Neutrophil (primary cell): ENCODE measurements at regions not wholly inside any gene's neighbourhood (a gene's known extent, or its start where the extent isn't known, plus 50 kb on each side); places are given as distances from the start of the nearest gene placed in this dataset.
"Not testable (repeated sequence)": the region's sequence is repeated elsewhere in the genome, so short reads cannot be mapped to it uniquely, and the experiment has no call there.

ENCODE experiments used
- H3K27ac ChIP-seq: fragments of 200-600 bp; sonication (generic); 2 replicates; pipeline ENCODE4 v1.5.1; 2016; ENCODE audit warnings: mild to moderate bottlenecking, moderate library complexity
- H3K27me3 ChIP-seq: fragments of 200-600 bp; sonication (generic); 2 replicates; pipeline ENCODE4 v1.6.0; 2016; ENCODE audit warnings: mild to moderate bottlenecking
- H3K36me3 ChIP-seq: fragments of 200-600 bp; sonication (generic); 2 replicates; pipeline ENCODE4 v1.5.1; 2017
- H3K4me1 ChIP-seq, 2 experiments: fragments of 200-600 bp in 1 of 2; sonication (generic) in 1 of 2; 1 replicate in 1 of 2; 2 replicates in 1 of 2; pipeline versions ENCODE4 v1.5.1 to v1.6.1; 2013 to 2016; ENCODE audit warnings: low read depth in 1 of 2, low read length in 1 of 2, mild to moderate bottlenecking in 1 of 2, moderate library complexity in 1 of 2; ENCODE audit not compliant: control insufficient read depth in 1 of 2, insufficient read depth in 1 of 2
- H3K4me3 ChIP-seq, 2 experiments: fragments of 200-600 bp in 1 of 2; sonication (generic) in 1 of 2; 1 replicate in 1 of 2; 2 replicates in 1 of 2; pipeline ENCODE4 v1.5.1; 2013 to 2016; ENCODE audit warnings: low read depth in 1 of 2, low read length in 1 of 2, mild to moderate bottlenecking in 1 of 2, moderate library complexity in 1 of 2
- H3K9me3 ChIP-seq: fragments of 200-600 bp; sonication (generic); 2 replicates; pipeline ENCODE4 v1.5.1; 2016
- TF ChIP-seq, protein P1 (sequence below): fragments of 200-600 bp; sonication (generic); IDR thresholded peaks from 2 replicates; pipeline ENCODE4 v1.5.1; 2016; ENCODE audit warnings: antibody characterized with exemption

DNA sequence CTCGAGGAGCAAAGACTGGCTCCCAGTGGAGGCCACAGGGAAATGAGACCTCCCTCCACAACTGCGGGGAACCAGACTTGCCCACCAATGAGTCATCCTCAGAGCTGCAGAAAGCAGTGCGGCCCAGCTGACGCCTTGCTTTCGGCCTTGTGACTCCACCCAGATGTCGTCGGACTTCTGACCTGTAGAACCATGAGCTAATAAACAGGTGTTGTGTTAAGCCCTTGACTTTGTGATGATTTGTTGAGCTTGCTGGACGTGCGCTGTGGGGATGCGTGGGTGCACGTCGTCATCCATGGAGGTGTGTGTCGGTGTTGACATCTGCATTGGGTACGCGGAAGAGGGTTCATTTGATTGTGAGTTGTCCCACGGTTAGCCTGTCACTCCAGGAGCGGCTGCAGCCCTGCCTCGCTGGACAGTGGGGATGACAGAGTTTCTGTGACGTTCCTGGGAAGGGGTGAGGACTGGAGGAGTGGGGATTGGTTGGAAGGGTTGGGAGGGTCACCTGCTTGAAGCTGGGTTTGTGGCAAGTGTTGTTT is 154.1 kb downstream of the SH3BP4 start:
- Histone ChIP-seq H3K36me3 (no peaks in the 10 kb centered on the region), H3K27me3 (no peaks in the 10 kb centered on the region), H3K4me1 (no peaks in the 10 kb centered on the region), H3K27ac (no peak overlapping the region), H3K9me3 (no peaks in the 10 kb centered on the region), H3K4me3 (no peak overlapping the region)
- TF ChIP-seq, protein P1, sequence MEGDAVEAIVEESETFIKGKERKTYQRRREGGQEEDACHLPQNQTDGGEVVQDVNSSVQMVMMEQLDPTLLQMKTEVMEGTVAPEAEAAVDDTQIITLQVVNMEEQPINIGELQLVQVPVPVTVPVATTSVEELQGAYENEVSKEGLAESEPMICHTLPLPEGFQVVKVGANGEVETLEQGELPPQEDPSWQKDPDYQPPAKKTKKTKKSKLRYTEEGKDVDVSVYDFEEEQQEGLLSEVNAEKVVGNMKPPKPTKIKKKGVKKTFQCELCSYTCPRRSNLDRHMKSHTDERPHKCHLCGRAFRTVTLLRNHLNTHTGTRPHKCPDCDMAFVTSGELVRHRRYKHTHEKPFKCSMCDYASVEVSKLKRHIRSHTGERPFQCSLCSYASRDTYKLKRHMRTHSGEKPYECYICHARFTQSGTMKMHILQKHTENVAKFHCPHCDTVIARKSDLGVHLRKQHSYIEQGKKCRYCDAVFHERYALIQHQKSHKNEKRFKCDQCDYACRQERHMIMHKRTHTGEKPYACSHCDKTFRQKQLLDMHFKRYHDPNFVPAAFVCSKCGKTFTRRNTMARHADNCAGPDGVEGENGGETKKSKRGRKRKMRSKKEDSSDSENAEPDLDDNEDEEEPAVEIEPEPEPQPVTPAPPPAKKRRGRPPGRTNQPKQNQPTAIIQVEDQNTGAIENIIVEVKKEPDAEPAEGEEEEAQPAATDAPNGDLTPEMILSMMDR: no peak

DNA sequence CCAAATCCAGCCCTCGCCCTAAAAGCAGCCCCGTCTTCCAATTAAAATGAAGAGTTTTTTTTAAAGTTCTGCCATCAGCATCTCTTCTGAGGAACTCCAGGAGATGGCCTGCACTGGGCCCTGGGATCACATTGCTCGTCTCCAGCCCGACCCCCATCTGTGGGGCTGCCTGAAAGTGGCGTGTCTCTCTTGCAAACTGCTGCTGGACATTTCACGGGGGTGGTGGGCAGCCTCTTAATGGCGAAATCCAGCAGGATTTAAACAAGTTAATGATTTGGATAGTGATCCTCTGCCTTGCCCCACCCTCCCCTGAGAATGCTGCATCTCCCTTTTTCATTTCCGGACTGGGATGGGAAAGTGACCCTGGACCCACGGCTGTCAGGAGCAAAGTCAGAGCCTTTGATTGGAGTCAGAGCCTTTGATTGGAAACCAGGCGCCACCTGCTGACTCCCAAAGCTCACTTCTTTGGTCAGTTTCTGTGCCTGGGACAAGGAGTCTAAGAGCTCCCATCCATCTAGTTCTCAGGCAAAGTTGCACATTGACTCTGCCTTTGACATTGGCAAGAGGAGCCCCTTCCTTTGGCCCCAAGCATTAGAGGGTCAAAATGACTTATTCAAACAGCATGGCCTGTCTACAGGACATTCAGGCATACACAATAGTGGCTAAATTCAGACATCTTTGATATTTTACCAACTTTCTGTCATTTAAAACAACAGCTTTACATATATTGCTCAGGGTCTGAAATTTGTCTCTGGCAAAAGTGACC is 155.2 kb downstream of the SH3BP4 start:
- no peak overlapping the region for H3K4me3 ChIP-seq
- no peaks in the 10 kb centered on the region for H3K4me1 ChIP-seq
- H3K27ac ChIP-seq: no peak overlapping the region
- no peaks in the 10 kb centered on the region for H3K9me3 ChIP-seq
- no peaks in the 10 kb centered on the region for H3K27me3 ChIP-seq
- no peaks in the 10 kb centered on the region for H3K36me3 ChIP-seq
- TF ChIP-seq, protein P1: no peak

DNA sequence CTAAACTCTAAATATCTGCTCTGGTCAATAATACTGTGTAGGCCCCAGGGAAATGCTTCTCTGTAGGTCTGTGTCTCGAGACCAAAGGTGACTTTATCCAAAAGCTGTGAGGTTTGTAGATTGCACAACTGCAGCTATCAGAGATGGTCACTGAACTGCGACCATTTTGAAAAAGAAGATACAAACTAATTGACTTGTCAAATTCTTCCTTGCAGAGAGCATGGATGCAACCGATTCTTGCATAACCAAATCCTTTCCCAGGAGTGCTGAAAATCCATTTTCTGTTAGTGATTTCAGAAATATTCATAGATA is 155.8 kb downstream of the SH3BP4 start:
- Histone ChIP-seq H3K9me3 (no peaks in the 10 kb centered on the region), H3K4me3 (no peak overlapping the region)
- TF ChIP-seq, protein P1: no peak

DNA sequence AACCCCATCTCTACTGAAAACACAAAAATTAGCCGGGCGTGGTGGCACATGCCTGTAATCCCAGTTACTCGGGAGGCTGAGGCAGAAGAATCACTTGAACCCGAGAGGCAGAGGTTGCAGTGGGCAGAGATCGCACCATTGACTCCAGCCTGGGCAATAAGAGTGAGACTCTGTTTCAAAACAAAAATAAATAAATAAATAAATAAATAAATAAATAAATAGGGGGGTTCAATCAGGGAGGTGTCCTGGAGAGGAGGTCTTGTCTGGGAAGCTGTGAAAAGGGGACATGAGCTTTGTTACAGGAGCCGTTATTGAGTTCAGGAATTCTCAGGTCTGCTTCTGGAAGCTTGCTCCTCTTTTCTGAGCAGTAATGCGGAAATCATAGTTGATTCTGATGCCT is 157.7 kb downstream of the SH3BP4 start:
- H3K27ac ChIP-seq, H3K36me3 ChIP-seq, H3K27me3 ChIP-seq, H3K9me3 ChIP-seq, H3K4me1 ChIP-seq, H3K4me3 ChIP-seq: not testable (repeated sequence)

More for the DNA sequence above, 155.8 kb downstream of the SH3BP4 start:
- H3K4me1 ChIP-seq: no peaks in the 10 kb centered on the region
- no peaks in the 10 kb centered on the region for H3K36me3 ChIP-seq
- no peak overlapping the region for H3K27ac ChIP-seq
- H3K27me3 ChIP-seq: no peaks in the 10 kb centered on the region

DNA sequence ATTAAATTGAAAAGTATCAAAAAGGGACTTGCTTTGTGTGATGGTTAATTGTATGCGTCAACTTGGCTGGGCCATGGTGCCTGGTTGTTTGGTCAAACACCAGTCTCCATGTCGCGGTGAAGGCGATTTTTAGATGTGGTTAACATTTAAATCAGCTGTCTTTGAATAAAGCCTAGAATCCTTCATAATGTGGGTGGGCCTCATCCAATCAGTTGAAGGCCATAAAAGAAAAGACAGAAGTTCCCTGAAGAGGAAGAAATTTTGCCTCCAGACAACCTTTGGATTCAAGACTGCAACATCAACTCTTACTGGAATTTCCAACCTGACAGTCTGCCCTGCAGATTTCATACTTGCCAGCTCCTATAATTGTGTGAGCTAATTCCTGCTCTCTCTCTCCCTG is 160.5 kb downstream of the SH3BP4 start:
- no peaks in the 10 kb centered on the region for H3K9me3 ChIP-seq
- H3K27me3 ChIP-seq: peaks cover 7% of the 10 kb centered on the region
- no peak overlapping the region for H3K4me3 ChIP-seq
- H3K4me1 ChIP-seq: no peaks in the 10 kb centered on the region
- TF ChIP-seq, protein P1: no peak
- H3K36me3 ChIP-seq: no peaks in the 10 kb centered on the region
- H3K27ac ChIP-seq: no peak overlapping the region

DNA sequence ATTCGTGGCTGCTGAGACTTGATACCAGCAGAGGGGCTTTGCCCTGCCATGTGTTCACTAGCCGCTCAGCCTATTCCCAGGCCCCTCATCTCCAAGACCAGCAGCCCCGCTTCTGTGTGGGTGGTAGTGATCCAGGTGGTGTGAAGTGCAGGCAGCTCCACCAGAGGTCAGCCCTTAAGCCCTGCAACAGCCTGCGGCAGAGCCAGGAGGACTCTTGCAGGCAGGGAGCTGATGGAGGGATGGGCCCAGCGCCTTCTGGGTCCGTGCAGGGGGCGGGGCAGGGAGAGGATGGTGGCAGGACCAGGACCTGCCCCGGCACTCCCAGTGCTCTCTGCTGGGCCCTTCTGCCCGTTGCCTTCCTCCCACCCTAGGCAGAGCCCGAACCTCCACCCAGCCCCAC is 162.0 kb downstream of the SH3BP4 start:
- H3K4me1 ChIP-seq: no peaks in the 10 kb centered on the region
- TF ChIP-seq, protein P1: no peak
- no peak overlapping the region for H3K4me3 ChIP-seq
- H3K27ac ChIP-seq: no peak overlapping the region
- peaks cover 7% of the 10 kb centered on the region for H3K27me3 ChIP-seq
- H3K36me3 ChIP-seq: no peaks in the 10 kb centered on the region
- H3K9me3 ChIP-seq: no peaks in the 10 kb centered on the region
